Activated T-cell treated with anti-CD3 and anti-CD28 coated beads, Interleukin-2, amount 50 U/mL, for 48 hours (primary cell): ENCODE measurements at regions not wholly inside any gene's neighbourhood (a gene's known extent, or its start where the extent isn't known, plus 50 kb on each side); places are given as distances from the start of the nearest gene placed in this dataset.
"Not testable (repeated sequence)": the region's sequence is repeated elsewhere in the genome, so short reads cannot be mapped to it uniquely, and the experiment has no call there.

Experiments used
- DNase-seq, 2 experiments: peaks; one replicate each; pipeline ENCODE4 v3.0.0-alpha.2; 2020

- DNase-seq = no peak
Measured at GRCh38 chr2:184993746-184994145, 395.4 kb downstream of the ZNF804A start.

- DNase-seq = no peak
Measured at GRCh38 chr2:185006481-185006880, 408.2 kb downstream of the ZNF804A start.

DNA sequence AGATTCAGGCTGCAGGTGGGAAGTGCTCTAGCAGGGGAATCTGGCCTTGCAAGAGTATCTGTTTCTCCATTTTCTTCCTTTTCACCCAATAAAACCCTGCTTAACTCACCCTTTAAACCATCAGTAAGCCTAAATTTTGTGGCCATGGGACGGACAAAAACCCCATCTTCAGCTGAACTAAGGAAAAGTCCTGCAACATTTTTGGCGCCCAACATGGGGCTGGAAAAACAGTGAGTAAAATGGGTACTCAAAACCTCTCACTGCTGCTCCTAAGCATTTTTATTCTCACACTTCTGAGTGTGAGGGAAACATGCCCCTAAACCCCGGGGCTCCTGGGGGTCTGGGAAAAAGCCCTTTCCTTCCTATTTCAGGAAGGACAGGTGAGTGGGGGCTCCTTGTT is 414.3 kb downstream of the ZNF804A start:
- no peak for DNase-seq

- no peak for DNase-seq
Measured at GRCh38 chr2:185014076-185014475, 415.7 kb downstream of the ZNF804A start.

- not testable (repeated sequence) for DNase-seq
Measured at GRCh38 chr2:185025891-185026290, 427.6 kb downstream of the ZNF804A start.

DNA sequence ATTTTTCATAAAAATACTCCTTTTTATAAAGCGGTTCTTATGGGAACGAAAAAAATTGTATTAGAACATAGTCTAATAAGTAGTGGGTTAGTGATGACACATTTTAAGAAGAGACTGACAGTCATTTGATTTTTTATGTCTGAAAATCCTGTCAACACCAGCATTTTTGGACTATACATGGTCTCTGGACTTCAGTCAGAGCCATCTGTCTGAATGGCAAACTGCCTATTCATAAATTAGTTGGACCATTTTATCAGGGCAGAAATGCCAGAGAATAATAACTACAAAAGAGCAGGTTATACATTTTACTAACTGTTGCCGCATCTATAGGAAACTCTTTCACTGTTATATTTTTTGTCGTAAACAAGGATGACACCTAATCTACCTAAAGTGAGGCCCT is 437.6 kb downstream of the ZNF804A start:
- DNase-seq = no peak

DNA sequence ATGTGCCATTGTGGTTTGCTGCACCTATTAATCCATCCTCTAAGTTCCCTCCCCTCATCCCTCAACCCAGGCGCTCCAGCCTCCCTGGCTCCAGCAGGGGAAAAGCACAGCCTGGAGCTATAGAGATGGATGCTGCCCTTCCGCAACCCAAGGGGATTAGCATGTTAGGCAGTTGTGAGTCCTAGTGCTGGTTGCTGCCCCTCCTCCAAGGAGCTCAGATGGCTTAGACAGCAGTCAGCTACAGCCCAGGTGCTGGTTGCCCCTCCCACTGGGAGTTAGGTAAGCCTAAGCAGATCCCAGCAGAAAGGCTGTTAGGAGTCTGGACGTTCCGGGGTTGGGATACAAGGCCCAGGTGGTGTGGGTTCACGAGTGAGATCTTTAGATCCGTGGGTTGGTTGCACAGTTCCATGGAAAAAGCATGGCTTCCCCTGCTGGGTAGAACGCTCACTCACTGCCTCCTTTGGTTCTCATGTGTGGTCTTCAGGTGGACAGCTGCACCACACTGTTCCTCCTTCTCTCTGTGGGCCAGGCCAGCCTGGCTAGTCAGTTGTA is 446.1 kb downstream of the ZNF804A start:
- DNase-seq = no peak

DNA sequence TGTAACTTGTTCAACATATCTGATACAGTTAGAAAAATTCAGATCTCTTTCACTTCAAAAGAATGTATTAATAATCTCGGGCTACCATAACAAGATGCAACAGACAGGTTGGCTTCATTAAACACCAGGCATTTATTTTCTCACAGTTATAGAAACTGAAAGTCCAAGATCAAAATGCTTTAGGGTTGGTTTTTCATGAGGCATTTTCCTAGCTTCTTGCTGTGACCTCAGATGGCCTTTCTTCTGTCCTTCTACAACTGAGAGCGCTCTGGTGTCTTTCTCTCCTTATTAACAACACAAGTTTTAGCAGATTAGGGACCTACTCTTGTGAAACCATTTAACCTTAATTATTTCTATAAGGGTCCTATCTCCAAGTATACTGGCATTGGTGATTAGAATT is 452.5 kb downstream of the ZNF804A start:
- DNase-seq = no peak

- no peak for DNase-seq
Measured at GRCh38 chr2:185063761-185064160, 465.4 kb downstream of the ZNF804A start.

GRCh38 chr2:185066128-185066527 is 467.8 kb downstream of the ZNF804A start:
- no peak for DNase-seq

- no peak for DNase-seq
Measured at GRCh38 chr2:185069107-185069506, 470.8 kb downstream of the ZNF804A start.

DNA sequence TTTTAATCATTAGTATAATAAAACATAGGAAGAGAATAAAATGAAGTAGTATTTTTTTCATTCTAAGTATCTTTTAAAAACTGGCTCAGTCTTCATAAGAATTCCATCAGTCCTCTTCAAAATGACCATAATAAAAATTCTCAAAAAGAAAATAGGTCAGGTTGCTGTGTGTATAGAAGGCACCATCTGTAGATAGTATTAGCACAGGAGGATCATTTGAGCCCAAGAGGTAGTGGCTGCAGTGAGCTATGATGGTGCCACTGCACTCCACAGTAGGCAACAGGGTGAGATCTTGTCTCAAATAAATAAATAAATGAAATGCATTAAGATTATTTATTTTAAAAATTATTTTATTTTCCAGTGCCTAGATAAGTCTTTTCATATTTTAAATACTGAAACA is 475.8 kb downstream of the ZNF804A start:
- DNase-seq = no peak

DNA sequence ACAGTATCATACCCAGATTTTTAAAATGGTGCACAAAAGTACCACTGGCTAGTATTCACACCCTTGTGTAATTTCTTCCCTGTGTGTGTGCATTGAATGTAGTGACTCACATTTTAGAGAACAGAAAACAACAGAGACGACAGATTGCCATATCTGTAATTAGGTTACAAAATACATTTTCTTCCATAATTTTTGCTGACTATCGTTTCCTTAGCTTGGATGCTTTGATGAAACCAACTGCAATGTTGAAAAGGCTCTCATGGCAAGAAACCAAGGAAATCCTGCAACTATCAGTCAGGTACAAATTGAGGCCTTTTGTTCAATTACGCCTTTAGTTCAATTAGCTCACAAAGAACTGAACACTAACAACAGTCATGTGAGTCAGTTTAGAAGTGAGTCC is 484.4 kb downstream of the ZNF804A start:
- DNase-seq = no peak

DNA sequence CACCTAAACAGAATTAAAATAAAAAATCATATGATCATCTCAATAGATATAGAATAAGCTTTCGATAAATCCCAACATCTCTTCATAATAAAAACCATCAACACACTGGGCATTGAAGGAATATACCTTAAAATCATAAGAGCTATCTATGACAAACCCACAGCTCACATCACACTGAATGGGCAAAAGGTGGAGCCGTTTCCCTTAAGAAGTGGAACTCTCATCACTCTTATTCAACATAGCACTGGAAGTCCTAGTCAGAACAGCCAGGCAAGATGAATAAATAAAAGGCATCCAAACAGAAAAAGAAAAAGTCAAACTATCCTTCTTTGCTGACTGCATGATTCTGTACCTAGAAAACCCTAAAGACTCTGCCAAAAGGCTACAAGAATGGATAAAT is 510.3 kb downstream of the ZNF804A start:
- no peak for DNase-seq

GRCh38 chr2:185127412-185127811 is 529.1 kb downstream of the ZNF804A start:
- no peak for DNase-seq

DNA sequence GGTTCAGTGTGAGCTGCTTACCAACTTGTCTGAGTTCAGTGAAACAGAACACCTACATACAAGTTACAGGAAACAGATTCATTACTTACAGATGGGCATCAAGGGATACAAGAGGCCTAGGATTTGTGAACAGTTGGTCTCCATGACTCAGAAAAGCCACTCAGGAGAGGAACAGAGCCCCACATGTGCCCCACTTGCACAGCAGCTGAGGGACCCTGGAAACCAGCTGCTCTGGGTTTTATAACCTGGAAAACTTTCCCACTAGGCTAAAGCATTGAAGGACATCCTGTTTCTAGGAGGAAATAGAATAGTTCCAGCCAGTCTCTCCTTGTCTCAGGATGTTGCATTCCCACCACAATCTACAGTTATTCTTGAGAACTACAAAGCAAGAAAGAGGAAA is 530.0 kb downstream of the ZNF804A start:
- DNase-seq = no peak

GRCh38 chr2:185128996-185129395 is 530.7 kb downstream of the ZNF804A start:
- no peak for DNase-seq

GRCh38 chr2:185130685-185131084 is 532.4 kb downstream of the ZNF804A start:
- DNase-seq = no peak

GRCh38 chr2:185132501-185133041 is 534.2 kb downstream of the ZNF804A start:
- DNase-seq = no peak

DNA sequence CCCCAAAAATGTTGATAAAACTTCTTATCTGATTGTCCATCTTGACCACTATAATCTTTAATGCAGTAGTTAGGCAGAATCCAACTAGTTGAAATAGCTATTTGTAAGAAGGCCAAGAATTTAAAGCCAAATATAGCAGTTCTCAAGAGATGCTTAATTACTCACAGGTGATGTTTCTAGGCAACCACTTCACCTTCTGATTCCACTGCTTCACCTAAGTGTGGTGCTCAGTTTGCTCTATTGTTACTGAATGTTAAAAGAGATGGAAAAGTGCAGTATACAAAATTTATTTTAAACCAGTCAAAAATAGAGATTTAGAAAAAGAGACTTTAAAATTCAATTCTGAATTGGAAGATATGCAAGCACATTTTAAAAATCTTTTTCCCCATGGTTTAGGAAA is 539.4 kb downstream of the ZNF804A start:
- DNase-seq = no peak

DNA sequence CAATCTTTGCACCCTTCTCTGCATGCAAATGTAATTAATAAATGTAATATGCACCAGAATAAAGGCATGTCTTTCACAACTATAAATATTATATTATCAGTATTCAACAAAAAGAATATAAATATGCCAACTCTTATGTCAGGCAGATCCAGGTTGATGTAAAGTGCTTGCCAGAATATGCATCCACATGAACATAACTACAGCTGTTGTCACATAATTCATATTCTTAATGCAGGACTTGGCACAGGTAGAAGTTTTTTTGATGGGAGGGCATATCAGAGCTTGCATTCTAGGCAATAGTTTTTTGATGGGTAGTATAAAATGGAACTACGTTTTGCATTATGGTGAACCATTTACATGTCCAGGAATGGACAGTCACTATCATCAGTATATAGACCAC is 544.3 kb downstream of the ZNF804A start:
- no peak for DNase-seq

DNA sequence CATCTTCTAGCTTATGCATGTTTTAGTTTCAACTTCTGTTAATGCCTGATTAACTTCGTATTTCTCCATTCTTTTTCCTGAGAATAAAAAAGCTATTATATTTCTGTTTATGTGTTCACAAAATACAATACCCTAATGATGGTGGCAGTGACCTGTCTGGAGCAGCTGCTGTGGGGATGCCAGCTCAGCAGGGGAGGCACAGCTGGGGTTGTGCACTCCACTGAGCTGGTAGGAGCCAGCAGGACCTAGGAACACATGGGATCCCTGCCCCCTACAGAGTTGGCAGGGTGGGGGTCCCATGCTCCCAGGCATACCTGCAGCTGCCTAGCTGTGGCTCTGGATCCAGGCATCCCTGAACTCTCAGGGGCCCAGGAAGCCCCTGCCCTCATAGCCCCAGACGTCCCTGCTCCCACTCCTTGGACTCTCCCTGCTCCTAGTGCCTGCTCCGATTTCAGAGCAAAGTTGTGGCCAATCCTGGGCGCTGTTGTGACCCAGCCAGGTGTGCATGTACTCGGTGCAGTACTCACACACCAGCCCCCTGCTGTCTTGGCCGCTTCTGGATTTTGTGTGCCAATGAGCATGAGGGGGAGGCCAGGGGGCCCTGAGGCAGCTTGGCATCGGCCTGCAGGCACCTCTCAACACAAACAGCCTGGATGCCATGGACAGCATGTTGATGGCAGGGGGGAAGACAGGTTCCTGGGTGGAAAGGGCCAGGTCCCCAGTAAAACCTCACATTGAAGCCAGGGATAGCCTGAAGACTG is 546.0 kb downstream of the ZNF804A start:
- DNase-seq = no peak

- no peak for DNase-seq
Measured at GRCh38 chr2:185145316-185146121, 547.2 kb downstream of the ZNF804A start.

- no peak for DNase-seq
Measured at GRCh38 chr2:185147361-185147760, 549.0 kb downstream of the ZNF804A start.
